HEK293 (cell line): ENCODE measurements at regions not wholly inside any gene's neighbourhood (a gene's known extent, or its start where the extent isn't known, plus 50 kb on each side); places are given as distances from the start of the nearest gene placed in this dataset.

Experiments
- MYNN ChIP-seq: fragments of 450-650 bp; formaldehyde crosslinking; IDR thresholded peaks from 2 replicates; pipeline ENCODE4 v1.5.1; 2016; ENCODE audit warnings: missing biosample characterization, missing genetic modification characterization, borderline replicate concordance
- ZNF830 ChIP-seq: fragments of 450-650 bp; IDR thresholded peaks from 2 replicates; pipeline ENCODE4 v1.5.0; 2018; ENCODE audit warnings: missing biosample characterization, missing genetic modification characterization, low read depth, mild to moderate bottlenecking, moderate library complexity
- TF ChIP-seq, protein P1 (sequence below): fragments of 450-650 bp; formaldehyde crosslinking; IDR thresholded peaks from 2 replicates; pipeline ENCODE4 v1.5.1; 2016; ENCODE audit warnings: missing biosample characterization, missing genetic modification characterization

DNA sequence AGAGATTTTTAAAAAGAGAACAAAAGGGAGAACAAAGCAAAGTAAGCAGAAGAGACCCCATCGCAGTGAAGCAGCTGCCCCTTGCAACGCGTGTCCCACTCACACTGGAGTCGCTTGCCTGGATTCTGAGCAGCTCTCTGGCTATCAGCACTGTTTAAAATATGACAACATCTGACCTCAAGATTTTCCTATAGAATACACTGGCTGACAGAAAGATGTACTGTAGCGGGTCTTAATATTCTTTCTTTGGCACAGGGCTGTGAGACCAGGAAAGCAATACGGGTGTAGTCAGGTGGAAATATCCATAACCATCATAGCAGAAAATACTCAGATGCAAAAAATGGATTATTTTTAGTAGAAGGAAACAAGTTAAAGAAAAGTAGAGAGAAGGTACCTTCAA lies 125.7 kb upstream of the TNS3 start:
- TF ChIP-seq, protein P1, sequence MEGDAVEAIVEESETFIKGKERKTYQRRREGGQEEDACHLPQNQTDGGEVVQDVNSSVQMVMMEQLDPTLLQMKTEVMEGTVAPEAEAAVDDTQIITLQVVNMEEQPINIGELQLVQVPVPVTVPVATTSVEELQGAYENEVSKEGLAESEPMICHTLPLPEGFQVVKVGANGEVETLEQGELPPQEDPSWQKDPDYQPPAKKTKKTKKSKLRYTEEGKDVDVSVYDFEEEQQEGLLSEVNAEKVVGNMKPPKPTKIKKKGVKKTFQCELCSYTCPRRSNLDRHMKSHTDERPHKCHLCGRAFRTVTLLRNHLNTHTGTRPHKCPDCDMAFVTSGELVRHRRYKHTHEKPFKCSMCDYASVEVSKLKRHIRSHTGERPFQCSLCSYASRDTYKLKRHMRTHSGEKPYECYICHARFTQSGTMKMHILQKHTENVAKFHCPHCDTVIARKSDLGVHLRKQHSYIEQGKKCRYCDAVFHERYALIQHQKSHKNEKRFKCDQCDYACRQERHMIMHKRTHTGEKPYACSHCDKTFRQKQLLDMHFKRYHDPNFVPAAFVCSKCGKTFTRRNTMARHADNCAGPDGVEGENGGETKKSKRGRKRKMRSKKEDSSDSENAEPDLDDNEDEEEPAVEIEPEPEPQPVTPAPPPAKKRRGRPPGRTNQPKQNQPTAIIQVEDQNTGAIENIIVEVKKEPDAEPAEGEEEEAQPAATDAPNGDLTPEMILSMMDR (tag by site-specific recombination) = no peak
- no peak for TF ChIP-seq MYNN (tag by site-specific recombination)
- TF ChIP-seq ZNF830 (tag by site-specific recombination) = no peak
